ENCODE measurements at regions not wholly inside any gene's neighbourhood (a gene's known extent, or its start where the extent isn't known, plus 50 kb on each side); places are given as distances from the start of the nearest gene placed in this dataset.

GRCh38 chr16:60478810-60479209 lies 1557.4 kb downstream of the CDH8 start (continued):
- no peak for TF ChIP-seq ZHX2 (IDR thresholded peaks at IDR 0.05; ENCODE audit: low read depth)
- no peak for TF ChIP-seq ZHX2 (CRISPR knock-in tag; IDR thresholded peaks at IDR 0.05; ENCODE audit: borderline replicate concordance)
- TF ChIP-seq AHR (CRISPR knock-in tag; IDR thresholded peaks at IDR 0.05): no peak
- TF ChIP-seq RFXAP (CRISPR knock-in tag; IDR thresholded peaks at IDR 0.05; ENCODE audit: borderline replicate concordance): no peak

- DNase-seq (ENCODE audit: low spot score): no peak
- Histone ChIP-seq H3K9me3 (ENCODE audit: low read length) (peaks cover 89% of the 10 kb centered on the region), H3K27me3 (ENCODE audit: control insufficient read depth in 1 of 2, insufficient read depth in 2 of 2, low read length in 2 of 2) (no peaks in the 10 kb centered on the region), H2AFZ (ENCODE audit: low read length) (no peak overlapping the region), H3K4me2 (ENCODE audit: low read depth, low read length) (no peak overlapping the region), H3K9ac (ENCODE audit: insufficient read depth, low read depth, low read length) (no peak overlapping the region), H3K27ac (ENCODE audit: extremely low read length, insufficient read depth, low read length) (no peak overlapping the region), H3K36me3 (replicated peaks in 1 of 2; ENCODE audit: control insufficient read depth in 1 of 2, insufficient read depth in 2 of 2, low read length in 2 of 2) (no peaks in the 10 kb centered on the region), H3K79me2 (ENCODE audit: insufficient read depth, low read length) (no peaks in the 10 kb centered on the region), H4K20me1 (ENCODE audit: insufficient read depth, low read length) (no peaks in the 10 kb centered on the region), H3K4me1 (ENCODE audit: insufficient read depth, low read length) (no peaks in the 10 kb centered on the region), H3K4me3 (replicated peaks in 1 of 3; ENCODE audit: insufficient read depth in 1 of 3, low read depth in 2 of 3, low read length in 3 of 3) (no peak overlapping the region)
- 2% methylated on average over 1 of the region's 1 CpG for WGBS (ENCODE audit: low lambda C conversion rate)
- no peak for ATAC-seq
- BruUV-seq (replicated peaks): no TSS peak
- intact Hi-C loops (cut with micrococcal nuclease; ENCODE audit: unreplicated experiment) (no loop called here), in situ Hi-C loops (cut with HindIII; ENCODE audit: extremely low pct_ligation_motif_present, low pct_unique_long_range_greater_than_20kb) (no loop called here)
- CTCF ChIA-PET (ENCODE audit: low intra/inter-chr PET ratio, low total read pairs): no interaction called here
- POLR2A ChIA-PET: no interaction called here
- no peak for FAIRE-seq
- TF ChIP-seq ZNF496 (CRISPR knock-in tag; IDR thresholded peaks at IDR 0.05; ENCODE audit: insufficient replicate concordance) (no peak), ZNF607 (CRISPR knock-in tag; IDR thresholded peaks at IDR 0.05; ENCODE audit: borderline replicate concordance) (no peak), ZNF451 (CRISPR knock-in tag; IDR thresholded peaks at IDR 0.05) (no peak), RFXAP (CRISPR knock-in tag; IDR thresholded peaks at IDR 0.05; ENCODE audit: borderline replicate concordance) (no peak), TAF15 (IDR thresholded peaks at IDR 0.05; ENCODE audit: low read depth, low read length, poor library complexity, severe bottlenecking) (no peak), SOX5 (CRISPR knock-in tag; IDR thresholded peaks at IDR 0.05; ENCODE audit: borderline replicate concordance) (no peak), MLXIP (CRISPR knock-in tag; IDR thresholded peaks at IDR 0.05; ENCODE audit: borderline replicate concordance) (no peak), MTA1 (CRISPR knock-in tag; IDR thresholded peaks at IDR 0.05; ENCODE audit: borderline replicate concordance) (no peak), PHF20 (CRISPR knock-in tag; IDR thresholded peaks at IDR 0.05) (no peak), THAP8 (CRISPR knock-in tag; IDR thresholded peaks at IDR 0.05; ENCODE audit: borderline replicate concordance) (no peak), ZNF598 (CRISPR knock-in tag; IDR thresholded peaks at IDR 0.05; ENCODE audit: borderline replicate concordance) (no peak), ZNF136 (CRISPR knock-in tag; IDR thresholded peaks at IDR 0.05; ENCODE audit: low read depth) (no peak)
Measured at GRCh38 chr16:60463986-60464385, 1572.3 kb downstream of the CDH8 start.

Measured in HepG2 (cell line).